Right atrium auricular region (tissue), 2 donors: ENCODE measurements at regions not wholly inside any gene's neighbourhood (a gene's known extent, or its start where the extent isn't known, plus 50 kb on each side); places are given as distances from the start of the nearest gene placed in this dataset.
A peak's percentile ranks its signal among the peaks of the same experiment; 100 is the strongest.
"Not testable (repeated sequence)": the region's sequence is repeated elsewhere in the genome, so short reads cannot be mapped to it uniquely, and the experiment has no call there.

ENCODE experiments used
- DNase-seq: peaks from one replicate; pipeline ENCODE4 v3.0.0-alpha.2; 2019; ENCODE audit warnings: low spot score
- H3K27ac ChIP-seq, 2 donors: fragments of 200-600 bp; sonication (generic); 1 replicate in 1 of 2; 2 replicates in 1 of 2; pipeline ENCODE4 v1.5.1; 2016 to 2019
- H3K27me3 ChIP-seq, 2 donors: fragments of 200-600 bp; sonication (generic); one replicate each; pipeline versions ENCODE4 v1.5.1 to v1.6.0; 2017 to 2019
- H3K36me3 ChIP-seq: fragments of 200-600 bp; sonication (generic); one replicate; pipeline ENCODE4 v1.5.1; 2016
- H3K4me1 ChIP-seq, 2 donors: fragments of 200-600 bp; sonication (generic); one replicate each; pipeline versions ENCODE4 v1.5.1 to v1.6.0; 2017 to 2019
- H3K4me3 ChIP-seq, 2 donors: fragments of 200-600 bp; sonication (generic); 1 replicate in 1 of 2; 2 replicates in 1 of 2; pipeline ENCODE4 v1.5.1; 2017 to 2019; ENCODE audit warnings: mild to moderate bottlenecking in 1 of 2, moderate library complexity in 1 of 2
- H3K9me3 ChIP-seq, 2 donors: fragments of 200-600 bp; sonication (generic); one replicate each; pipeline ENCODE4 v1.5.1; 2019
- CTCF ChIP-seq, 2 donors: fragments of 200-600 bp; sonication (generic); IDR thresholded peaks; one replicate each; pipeline ENCODE4 v1.5.1; 2019; ENCODE audit warnings: antibody characterized with exemption in 2 of 2

- Histone ChIP-seq H3K27me3 (no peaks in the 10 kb centered on the region), H3K9me3 (no peaks in the 10 kb centered on the region), H3K27ac (no peak overlapping the region), H3K36me3 (no peaks in the 10 kb centered on the region), H3K4me1 (no peaks in the 10 kb centered on the region), H3K4me3 (no peak overlapping the region)
- DNase-seq: no peak
- no peak for TF ChIP-seq CTCF (IDR thresholded peaks at IDR 0.05)
Observed at GRCh38 chr5:92694067-92694466, 887.0 kb downstream of the NR2F1-AS1 start.

GRCh38 chr5:92691955-92692354 is 889.1 kb downstream of the NR2F1-AS1 start:
- H3K4me1 ChIP-seq, H3K36me3 ChIP-seq, H3K27me3 ChIP-seq, H3K9me3 ChIP-seq, H3K4me3 ChIP-seq, H3K27ac ChIP-seq, DNase-seq: not testable (repeated sequence)

- peak in 1 of 2 donors; percentile 55 for TF ChIP-seq CTCF (IDR thresholded peaks at IDR 0.05)
- no peaks in the 10 kb centered on the region for H3K27me3 ChIP-seq
- H3K36me3 ChIP-seq: no peaks in the 10 kb centered on the region
- no peak overlapping the region for H3K27ac ChIP-seq
- DNase-seq: no peak
- H3K9me3 ChIP-seq: no peaks in the 10 kb centered on the region
- no peaks in the 10 kb centered on the region for H3K4me1 ChIP-seq
- H3K4me3 ChIP-seq: no peak overlapping the region
Observed at GRCh38 chr5:92687821-92688722, 892.9 kb downstream of the NR2F1-AS1 start.

GRCh38 chr5:92678640-92679039 is 902.4 kb downstream of the NR2F1-AS1 start:
- peak in 1 of 2 donors; percentile 4 for TF ChIP-seq CTCF (IDR thresholded peaks at IDR 0.05)
- no peak overlapping the region for H3K4me3 ChIP-seq
- H3K36me3 ChIP-seq: no peaks in the 10 kb centered on the region
- no peaks in the 10 kb centered on the region for H3K27me3 ChIP-seq
- no peaks in the 10 kb centered on the region for H3K9me3 ChIP-seq
- DNase-seq: no peak
- H3K27ac ChIP-seq: no peak overlapping the region
- H3K4me1 ChIP-seq: no peaks in the 10 kb centered on the region

GRCh38 chr5:92676215-92677165 is 904.5 kb downstream of the NR2F1-AS1 start:
- no peak for TF ChIP-seq CTCF (IDR thresholded peaks at IDR 0.05)
- H3K9me3 ChIP-seq: no peaks in the 10 kb centered on the region

GRCh38 chr5:92674321-92674720 is 906.7 kb downstream of the NR2F1-AS1 start:
- H3K36me3 ChIP-seq: no peaks in the 10 kb centered on the region
- no peak for DNase-seq
- H3K4me3 ChIP-seq: no peak overlapping the region
- H3K9me3 ChIP-seq: no peaks in the 10 kb centered on the region
- no peak overlapping the region for H3K27ac ChIP-seq
- no peaks in the 10 kb centered on the region for H3K27me3 ChIP-seq
- H3K4me1 ChIP-seq: no peaks in the 10 kb centered on the region
- TF ChIP-seq CTCF (IDR thresholded peaks at IDR 0.05): no peak

More at GRCh38 chr5:92676215-92677165, 904.5 kb downstream of the NR2F1-AS1 start:
- no peaks in the 10 kb centered on the region for H3K36me3 ChIP-seq
- H3K27me3 ChIP-seq: no peaks in the 10 kb centered on the region
- H3K4me1 ChIP-seq: no peaks in the 10 kb centered on the region
- H3K27ac ChIP-seq: no peak overlapping the region
- DNase-seq: no peak
- H3K4me3 ChIP-seq: no peak overlapping the region
